Activated B cell treated with CpG ODN at 0.5 μM for 24 hours (primary cell): ENCODE measurements at regions not wholly inside any gene's neighbourhood (a gene's known extent, or its start where the extent isn't known, plus 50 kb on each side); places are given as distances from the start of the nearest gene placed in this dataset.

Experiments
- ATAC-seq: fragments of 200-7000 bp; cut with Tn5 transposase; one replicate; pipeline ENCODE4 v1.10.0; 2021; ENCODE audit warnings: low read depth, mild to moderate bottlenecking, moderate library complexity
- CTCF ChIA-PET: fragments of 350-600 bp; sonication (Branson Sonifier 250); formaldehyde crosslinking; loops from one replicate; lab custom pipeline; 2021; ENCODE audit warnings: antibody characterized with exemption; lab: Charles Lee
- POLR2A ChIA-PET: fragments of 350-600 bp; sonication (Branson Sonifier 250); formaldehyde crosslinking; loops from one replicate; lab custom pipeline; 2021; ENCODE audit warnings: antibody characterized with exemption; lab: Charles Lee
- DNase-seq: peaks from one replicate; pipeline ENCODE4 v3.0.0; 2022
- H3K27ac Mint-ChIP-seq: one replicate; pipeline ENCODE4 v1.8.0; 2020; ENCODE audit warnings: mixed read lengths
- H3K27me3 Mint-ChIP-seq: one replicate; pipeline ENCODE4 v1.8.0; 2021; ENCODE audit warnings: mixed read lengths
- H3K36me3 Mint-ChIP-seq: one replicate; pipeline ENCODE4 v1.8.0; 2021; ENCODE audit warnings: low read depth, mixed read lengths
- H3K4me1 Mint-ChIP-seq: one replicate; pipeline ENCODE4 v1.8.0; 2021; ENCODE audit warnings: mixed read lengths
- H3K4me3 Mint-ChIP-seq: one replicate; pipeline ENCODE4 v1.8.0; 2020; ENCODE audit warnings: mild to moderate bottlenecking, mixed read lengths
- H3K9me3 Mint-ChIP-seq: one replicate; pipeline ENCODE4 v1.8.0; 2020; ENCODE audit warnings: mixed read lengths
- CTCF ChIP-seq: fragments of 200-600 bp; IDR thresholded peaks from one replicate; pipeline ENCODE4 v1.8.0; 2022; ENCODE audit warnings: antibody characterized with exemption, mild to moderate bottlenecking
- intact Hi-C: fragments of 100-400 bp; cut with micrococcal nuclease; formaldehyde crosslinking; loops from one replicate; pipeline ENCODE4 v1.15.1; 2024

- intact Hi-C loops = no loop called here
- H3K36me3 Mint-ChIP-seq = no peaks in the 10 kb centered on the region
- ChIA-PET POLR2A (no interaction called here), CTCF (no interaction called here)
- H3K27ac Mint-ChIP-seq = no peak overlapping the region
- no peaks in the 10 kb centered on the region for H3K9me3 Mint-ChIP-seq
- peaks cover 10% of the 10 kb centered on the region for H3K4me1 Mint-ChIP-seq
- no peak overlapping the region for H3K4me3 Mint-ChIP-seq
- no peak for DNase-seq
- H3K27me3 Mint-ChIP-seq = no peaks in the 10 kb centered on the region
- TF ChIP-seq CTCF = no peak
- no peak for ATAC-seq
These were observed 246.1 kb upstream of the MEF2C start for GRCh38 chr5:89128906-89129625.

GRCh38 chr5:89128092-89128491 lies 245.1 kb upstream of the MEF2C start:
- H3K4me1 Mint-ChIP-seq = peaks cover 10% of the 10 kb centered on the region
- no peaks in the 10 kb centered on the region for H3K9me3 Mint-ChIP-seq
- intact Hi-C loops = no loop called here
- H3K36me3 Mint-ChIP-seq = no peaks in the 10 kb centered on the region
- no peak for TF ChIP-seq CTCF
- no peak overlapping the region for H3K4me3 Mint-ChIP-seq
- ATAC-seq (no peak), DNase-seq (no peak)
- no peak overlapping the region for H3K27ac Mint-ChIP-seq
- POLR2A ChIA-PET = no interaction called here
- CTCF ChIA-PET = no interaction called here
- no peaks in the 10 kb centered on the region for H3K27me3 Mint-ChIP-seq

- H3K27me3 Mint-ChIP-seq = no peaks in the 10 kb centered on the region
- H3K27ac Mint-ChIP-seq = no peak overlapping the region
- peaks cover 10% of the 10 kb centered on the region for H3K4me1 Mint-ChIP-seq
- ChIA-PET POLR2A (no interaction called here), CTCF (no interaction called here)
- intact Hi-C loops = no loop called here
- no peak for TF ChIP-seq CTCF
- H3K4me3 Mint-ChIP-seq = no peak overlapping the region
- no peaks in the 10 kb centered on the region for H3K9me3 Mint-ChIP-seq
- no peak for ATAC-seq
- DNase-seq = no peak
- H3K36me3 Mint-ChIP-seq = no peaks in the 10 kb centered on the region
These were observed 244.2 kb upstream of the MEF2C start for GRCh38 chr5:89127191-89127590.

GRCh38 chr5:89125372-89125771 lies 242.4 kb upstream of the MEF2C start:
- no peak for DNase-seq
- Mint-ChIP-seq H3K4me1 (peaks cover 10% of the 10 kb centered on the region), H3K36me3 (no peaks in the 10 kb centered on the region), H3K4me3 (no peak overlapping the region), H3K9me3 (no peaks in the 10 kb centered on the region), H3K27ac (no peak overlapping the region), H3K27me3 (no peaks in the 10 kb centered on the region)
- CTCF ChIA-PET = no interaction called here
- TF ChIP-seq CTCF = no peak
- POLR2A ChIA-PET = no interaction called here
- intact Hi-C loops = no loop called here
- ATAC-seq = no peak

GRCh38 chr5:89123581-89123980 lies 240.6 kb upstream of the MEF2C start:
- Mint-ChIP-seq H3K27me3 (no peaks in the 10 kb centered on the region), H3K36me3 (no peaks in the 10 kb centered on the region), H3K9me3 (no peaks in the 10 kb centered on the region), H3K4me3 (no peak overlapping the region), H3K4me1 (peaks cover 10% of the 10 kb centered on the region), H3K27ac (no peak overlapping the region)
- no peak for TF ChIP-seq CTCF
- DNase-seq = no peak
- POLR2A ChIA-PET = no interaction called here
- ATAC-seq = no peak
- intact Hi-C loops = no loop called here
- CTCF ChIA-PET = no interaction called here
